ENCODE measurements at regions not wholly inside any gene's neighbourhood (a gene's known extent, or its start where the extent isn't known, plus 50 kb on each side); places are given as distances from the start of the nearest gene placed in this dataset.

- TF ChIP-seq, protein P1, sequence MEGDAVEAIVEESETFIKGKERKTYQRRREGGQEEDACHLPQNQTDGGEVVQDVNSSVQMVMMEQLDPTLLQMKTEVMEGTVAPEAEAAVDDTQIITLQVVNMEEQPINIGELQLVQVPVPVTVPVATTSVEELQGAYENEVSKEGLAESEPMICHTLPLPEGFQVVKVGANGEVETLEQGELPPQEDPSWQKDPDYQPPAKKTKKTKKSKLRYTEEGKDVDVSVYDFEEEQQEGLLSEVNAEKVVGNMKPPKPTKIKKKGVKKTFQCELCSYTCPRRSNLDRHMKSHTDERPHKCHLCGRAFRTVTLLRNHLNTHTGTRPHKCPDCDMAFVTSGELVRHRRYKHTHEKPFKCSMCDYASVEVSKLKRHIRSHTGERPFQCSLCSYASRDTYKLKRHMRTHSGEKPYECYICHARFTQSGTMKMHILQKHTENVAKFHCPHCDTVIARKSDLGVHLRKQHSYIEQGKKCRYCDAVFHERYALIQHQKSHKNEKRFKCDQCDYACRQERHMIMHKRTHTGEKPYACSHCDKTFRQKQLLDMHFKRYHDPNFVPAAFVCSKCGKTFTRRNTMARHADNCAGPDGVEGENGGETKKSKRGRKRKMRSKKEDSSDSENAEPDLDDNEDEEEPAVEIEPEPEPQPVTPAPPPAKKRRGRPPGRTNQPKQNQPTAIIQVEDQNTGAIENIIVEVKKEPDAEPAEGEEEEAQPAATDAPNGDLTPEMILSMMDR (IDR thresholded peaks at IDR 0.05; ENCODE audit: unreplicated experiment): no peak
- no peak for DNase-seq (ENCODE audit: low spot score, unreplicated experiment)
- H3K27me3 Mint-ChIP-seq: no peaks in the 10 kb centered on the region
- H3K4me1 Mint-ChIP-seq (ENCODE audit: low read depth): peaks cover 14% of the 10 kb centered on the region
- H3K4me3 Mint-ChIP-seq (ENCODE audit: low read depth): no peak overlapping the region
- no peaks in the 10 kb centered on the region for H3K9me3 Mint-ChIP-seq (ENCODE audit: low read depth)
- H3K27ac Mint-ChIP-seq: no peak overlapping the region
- H3K36me3 Mint-ChIP-seq (ENCODE audit: insufficient read depth): no peaks in the 10 kb centered on the region
These were observed 81.8 kb upstream of the CNKSR3 start for GRCh38 chr6:154592199-154592860.

DNA sequence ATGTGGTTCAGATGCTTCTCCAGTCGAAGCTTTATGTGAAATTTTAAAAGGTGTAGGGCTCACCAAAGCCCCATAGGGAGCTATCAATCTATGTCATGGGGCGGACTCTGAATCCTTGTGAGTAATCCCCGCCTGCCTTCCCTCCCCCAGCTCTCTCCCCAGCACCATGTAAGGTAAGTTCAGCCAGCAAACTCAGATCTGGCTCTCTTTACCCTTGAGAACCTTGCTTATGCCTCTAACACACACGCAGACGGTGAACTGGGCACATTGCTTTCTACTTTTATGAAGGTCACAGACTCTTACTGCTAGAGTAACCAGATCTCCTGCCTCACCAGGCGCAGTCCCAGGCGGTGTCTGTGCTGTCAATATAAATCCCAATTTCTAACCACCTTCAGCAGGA lies 82.6 kb upstream of the CNKSR3 start:
- Mint-ChIP-seq H3K36me3 (ENCODE audit: insufficient read depth) (no peaks in the 10 kb centered on the region), H3K27ac (peak overlapping the region; percentile 76), H3K9me3 (ENCODE audit: low read depth) (no peaks in the 10 kb centered on the region), H3K4me3 (ENCODE audit: low read depth) (no peak overlapping the region), H3K4me1 (ENCODE audit: low read depth) (peaks cover 14% of the 10 kb centered on the region), H3K27me3 (no peaks in the 10 kb centered on the region)
- no peak for DNase-seq (ENCODE audit: low spot score, unreplicated experiment)
- TF ChIP-seq, protein P1 (IDR thresholded peaks at IDR 0.05; ENCODE audit: unreplicated experiment): no peak

DNA sequence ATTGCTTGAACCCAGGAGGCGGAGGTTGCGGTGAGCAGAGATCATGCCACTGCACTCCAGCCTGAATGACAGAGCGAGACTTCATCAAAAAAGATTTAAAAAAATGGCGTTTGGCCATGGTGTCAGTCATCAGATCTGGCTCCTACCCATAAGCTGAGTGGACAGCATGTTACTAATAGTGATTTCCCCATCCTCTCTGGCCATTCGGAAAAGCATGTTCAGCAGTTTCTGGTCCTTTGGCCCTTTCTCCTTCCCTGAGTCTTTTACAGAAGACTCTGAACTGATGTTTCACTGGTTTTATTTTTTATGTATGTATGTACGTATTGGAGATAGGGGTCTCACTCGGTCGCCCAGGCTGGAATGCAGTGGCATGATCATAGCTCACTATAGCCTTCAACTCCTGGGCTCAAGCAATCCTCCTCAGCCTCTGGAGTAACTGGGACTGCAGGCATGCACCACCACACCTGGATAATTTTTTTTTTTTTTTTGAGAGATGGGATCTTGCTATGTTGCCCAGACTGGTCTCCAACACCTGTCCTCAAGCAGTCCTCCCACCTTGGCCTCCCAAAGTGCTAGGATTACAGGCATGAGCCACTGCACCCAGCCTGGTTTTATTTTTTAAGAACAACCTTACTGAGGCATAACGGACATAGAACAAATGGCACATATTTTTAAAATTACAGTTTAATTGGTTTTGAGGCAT lies 84.2 kb upstream of the CNKSR3 start:
- TF ChIP-seq, protein P1 (IDR thresholded peaks at IDR 0.05; ENCODE audit: unreplicated experiment): no peak
- no peak for DNase-seq (ENCODE audit: low spot score, unreplicated experiment)
- Mint-ChIP-seq H3K36me3 (ENCODE audit: insufficient read depth) (no peaks in the 10 kb centered on the region), H3K27me3 (no peaks in the 10 kb centered on the region), H3K4me1 (ENCODE audit: low read depth) (peaks cover 16% of the 10 kb centered on the region), H3K9me3 (ENCODE audit: low read depth) (no peaks in the 10 kb centered on the region), H3K4me3 (ENCODE audit: low read depth) (no peak overlapping the region), H3K27ac (no peak overlapping the region)

DNA sequence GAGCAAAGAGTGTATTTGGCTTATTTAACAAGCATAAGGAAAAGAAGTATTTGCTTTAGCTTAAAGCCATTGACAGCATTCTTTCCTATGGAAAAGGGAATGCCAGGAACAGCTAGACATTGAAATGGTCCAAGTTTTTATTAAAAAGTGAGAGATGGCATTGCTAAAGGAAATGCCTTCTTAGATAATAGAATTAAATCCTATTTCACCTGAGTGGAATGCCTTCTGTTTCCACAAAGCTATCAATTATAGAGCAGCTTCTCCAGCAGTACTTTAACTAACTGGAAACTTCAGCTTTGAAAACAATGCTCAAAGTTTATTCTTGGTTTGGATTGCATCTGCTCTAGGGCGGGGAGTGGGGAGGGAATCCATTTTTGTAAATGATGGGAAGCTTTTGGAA lies 85.1 kb upstream of the CNKSR3 start:
- H3K4me1 Mint-ChIP-seq (ENCODE audit: low read depth): peaks cover 14% of the 10 kb centered on the region
- H3K36me3 Mint-ChIP-seq (ENCODE audit: insufficient read depth): no peaks in the 10 kb centered on the region
- TF ChIP-seq, protein P1 (IDR thresholded peaks at IDR 0.05; ENCODE audit: unreplicated experiment): no peak
- no peak overlapping the region for H3K4me3 Mint-ChIP-seq (ENCODE audit: low read depth)
- no peak overlapping the region for H3K27ac Mint-ChIP-seq
- no peaks in the 10 kb centered on the region for H3K27me3 Mint-ChIP-seq
- DNase-seq (ENCODE audit: low spot score, unreplicated experiment): no peak
- no peaks in the 10 kb centered on the region for H3K9me3 Mint-ChIP-seq (ENCODE audit: low read depth)

DNA sequence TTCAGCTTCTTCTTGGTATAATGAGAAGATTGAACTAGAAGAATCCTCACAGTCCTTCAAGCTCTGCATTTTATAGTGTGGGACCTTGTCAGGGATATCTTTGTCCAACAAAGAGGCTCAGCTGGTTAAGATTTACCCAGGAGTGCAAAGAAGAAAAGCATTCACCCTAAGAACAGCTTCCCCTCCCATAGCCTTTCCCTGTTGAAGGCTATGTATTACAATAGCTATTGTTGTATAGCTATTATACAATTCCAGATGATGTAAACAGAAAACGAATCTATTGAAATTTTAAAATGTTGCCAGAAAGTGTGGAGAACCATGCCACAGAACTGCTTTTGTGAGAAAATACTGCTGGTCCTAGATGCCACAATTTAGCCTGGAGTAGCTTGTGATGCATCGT lies 85.5 kb upstream of the CNKSR3 start:
- Mint-ChIP-seq H3K27ac (no peak overlapping the region), H3K4me1 (ENCODE audit: low read depth) (peaks cover 10% of the 10 kb centered on the region), H3K4me3 (ENCODE audit: low read depth) (no peak overlapping the region), H3K27me3 (no peaks in the 10 kb centered on the region), H3K9me3 (ENCODE audit: low read depth) (no peaks in the 10 kb centered on the region), H3K36me3 (ENCODE audit: insufficient read depth) (no peaks in the 10 kb centered on the region)
- TF ChIP-seq, protein P1 (IDR thresholded peaks at IDR 0.05; ENCODE audit: unreplicated experiment): no peak
- no peak for DNase-seq (ENCODE audit: low spot score, unreplicated experiment)

All from progenitor cell of endocrine pancreas (in vitro differentiated cells).